Activated B cell treated with CpG ODN at 0.5 μM for 24 hours (primary cell): ENCODE measurements at regions not wholly inside any gene's neighbourhood (a gene's known extent, or its start where the extent isn't known, plus 50 kb on each side); places are given as distances from the start of the nearest gene placed in this dataset.

Experiments used
- ATAC-seq: fragments of 200-7000 bp; cut with Tn5 transposase; one replicate; pipeline ENCODE4 v1.10.0; 2021; ENCODE audit warnings: low read depth, mild to moderate bottlenecking, moderate library complexity
- CTCF ChIA-PET: fragments of 350-600 bp; sonication (Branson Sonifier 250); formaldehyde crosslinking; loops from one replicate; lab custom pipeline; 2021; ENCODE audit warnings: antibody characterized with exemption; lab: Charles Lee
- POLR2A ChIA-PET: fragments of 350-600 bp; sonication (Branson Sonifier 250); formaldehyde crosslinking; loops from one replicate; lab custom pipeline; 2021; ENCODE audit warnings: antibody characterized with exemption; lab: Charles Lee
- DNase-seq: peaks from one replicate; pipeline ENCODE4 v3.0.0; 2022
- H3K27ac Mint-ChIP-seq: one replicate; pipeline ENCODE4 v1.8.0; 2020; ENCODE audit warnings: mixed read lengths
- H3K27me3 Mint-ChIP-seq: one replicate; pipeline ENCODE4 v1.8.0; 2021; ENCODE audit warnings: mixed read lengths
- H3K36me3 Mint-ChIP-seq: one replicate; pipeline ENCODE4 v1.8.0; 2021; ENCODE audit warnings: low read depth, mixed read lengths
- H3K4me1 Mint-ChIP-seq: one replicate; pipeline ENCODE4 v1.8.0; 2021; ENCODE audit warnings: mixed read lengths
- H3K4me3 Mint-ChIP-seq: one replicate; pipeline ENCODE4 v1.8.0; 2020; ENCODE audit warnings: mild to moderate bottlenecking, mixed read lengths
- H3K9me3 Mint-ChIP-seq: one replicate; pipeline ENCODE4 v1.8.0; 2020; ENCODE audit warnings: mixed read lengths
- CTCF ChIP-seq: fragments of 200-600 bp; IDR thresholded peaks from one replicate; pipeline ENCODE4 v1.8.0; 2022; ENCODE audit warnings: antibody characterized with exemption, mild to moderate bottlenecking
- intact Hi-C: fragments of 100-400 bp; cut with micrococcal nuclease; formaldehyde crosslinking; loops from one replicate; pipeline ENCODE4 v1.15.1; 2024

GRCh38 chr14:94690486-94690885 is 78.3 kb downstream of the SERPINA3 start:
- no peak for ATAC-seq
- H3K4me3 Mint-ChIP-seq = no peak overlapping the region
- intact Hi-C loops = loop anchor here (2.0 kb wide), 1 partner anchor 670 kb away; no protein-coding TSS in a partner anchor
- no peak for TF ChIP-seq CTCF
- no peak for DNase-seq
- no peaks in the 10 kb centered on the region for H3K4me1 Mint-ChIP-seq
- no peaks in the 10 kb centered on the region for H3K36me3 Mint-ChIP-seq
- H3K9me3 Mint-ChIP-seq = no peaks in the 10 kb centered on the region
- no peak overlapping the region for H3K27ac Mint-ChIP-seq
- ChIA-PET POLR2A (no interaction called here), CTCF (interaction anchor here (0.6 to 1.2 kb wide), 2 partner anchors 9 to 49 kb away, joined by 3 to 5 read pairs; no protein-coding TSS in a partner anchor)
- peaks cover 14% of the 10 kb centered on the region for H3K27me3 Mint-ChIP-seq

- H3K36me3 Mint-ChIP-seq = no peaks in the 10 kb centered on the region
- no peaks in the 10 kb centered on the region for H3K4me1 Mint-ChIP-seq
- H3K4me3 Mint-ChIP-seq = no peak overlapping the region
- H3K27ac Mint-ChIP-seq = no peak overlapping the region
- intact Hi-C loops = loop anchor here (2.0 to 5.0 kb wide), 3 partner anchors 507 to 742 kb away; no protein-coding TSS in a partner anchor
- DNase-seq (no peak), ATAC-seq (no peak)
- POLR2A ChIA-PET = no interaction called here
- TF ChIP-seq CTCF = no peak
- no peaks in the 10 kb centered on the region for H3K9me3 Mint-ChIP-seq
- peaks cover 14% of the 10 kb centered on the region for H3K27me3 Mint-ChIP-seq
- CTCF ChIA-PET = interaction anchor here (0.6 to 1.2 kb wide), 2 partner anchors 10 to 49 kb away, joined by 3 to 5 read pairs; no protein-coding TSS in a partner anchor
Observed at GRCh38 chr14:94689985-94690400, 77.8 kb downstream of the SERPINA3 start.

GRCh38 chr14:94689218-94689984 is 77.2 kb downstream of the SERPINA3 start:
- ChIA-PET CTCF (interaction anchor here (1.2 kb wide), 2 partner anchors 10 to 15 kb away, joined by 3 read pairs; no protein-coding TSS in a partner anchor), POLR2A (no interaction called here)
- Mint-ChIP-seq H3K4me3 (no peak overlapping the region), H3K27ac (no peak overlapping the region), H3K9me3 (no peaks in the 10 kb centered on the region), H3K27me3 (peaks cover 14% of the 10 kb centered on the region), H3K4me1 (no peaks in the 10 kb centered on the region), H3K36me3 (no peaks in the 10 kb centered on the region)
- TF ChIP-seq CTCF = no peak
- ATAC-seq (peak; percentile 49), DNase-seq (peak; percentile 35)
- intact Hi-C loops = loop anchor here (5.0 kb wide), 2 partner anchors 508 to 743 kb away; no protein-coding TSS in a partner anchor

- TF ChIP-seq CTCF = no peak
- H3K4me3 Mint-ChIP-seq = no peak overlapping the region
- no peak for DNase-seq
- no peaks in the 10 kb centered on the region for H3K36me3 Mint-ChIP-seq
- H3K27ac Mint-ChIP-seq = no peak overlapping the region
- H3K4me1 Mint-ChIP-seq = no peaks in the 10 kb centered on the region
- ChIA-PET POLR2A (interaction anchor here (0.5 kb wide), 1 partner anchor 18 kb away, joined by 4 read pairs; no protein-coding TSS in a partner anchor), CTCF (no interaction called here)
- ATAC-seq = no peak
- H3K9me3 Mint-ChIP-seq = no peaks in the 10 kb centered on the region
- peaks cover 14% of the 10 kb centered on the region for H3K27me3 Mint-ChIP-seq
- intact Hi-C loops = loop anchor here (5.0 kb wide), 2 partner anchors 511 to 746 kb away; no protein-coding TSS in a partner anchor
Observed at GRCh38 chr14:94686511-94687160, 74.4 kb downstream of the SERPINA3 start.
